A673 (cell line): ENCODE measurements at regions not wholly inside any gene's neighbourhood (a gene's known extent, or its start where the extent isn't known, plus 50 kb on each side); places are given as distances from the start of the nearest gene placed in this dataset.

Experiments used
- BruUV-seq: library from RNA; stranded (reverse); fragments of 400-500 nt; replicated peaks from 2 replicates; lab custom pipeline; 2021; lab: Mats Ljungman, UMichigan
- CTCF ChIA-PET: fragments of 300-600 bp; sonication (Branson Sonifier 250); formaldehyde crosslinking; loops from one replicate; lab custom pipeline; 2022; ENCODE audit warnings: antibody characterized with exemption; lab: Charles Lee
- POLR2A ChIA-PET: fragments of 300-600 bp; sonication (Branson Sonifier 250); formaldehyde crosslinking; loops from one replicate; lab custom pipeline; 2022; ENCODE audit warnings: antibody characterized with exemption; ENCODE audit not compliant: low non-redundant PET; lab: Charles Lee
- DNase-seq: peaks from one replicate; pipeline ENCODE4 v3.0.0-alpha.2; 2015; ENCODE audit warnings: low spot score
- H3K27ac ChIP-seq: fragments of 200-600 bp; sonication (generic); 2 replicates; pipeline ENCODE4 v1.5.1; 2016; ENCODE audit warnings: mixed run types, low read depth, mild to moderate bottlenecking, mixed read lengths, antibody characterized with exemption, low read length; ENCODE audit not compliant: poor library complexity, severe bottlenecking
- H3K27me3 ChIP-seq: fragments of 200-600 bp; sonication (generic); replicated peaks from 2 replicates; pipeline ENCODE4 v1.6.1; 2017; ENCODE audit warnings: mixed run types, low read depth, mild to moderate bottlenecking, mixed read lengths, antibody characterized with exemption, low read length; ENCODE audit not compliant: insufficient read depth, poor library complexity
- H3K36me3 ChIP-seq: fragments of 200-600 bp; sonication (generic); 2 replicates; pipeline ENCODE4 v1.6.1; 2016; ENCODE audit warnings: mixed run types, mild to moderate bottlenecking, mixed read lengths, antibody characterized with exemption, low read length; ENCODE audit not compliant: insufficient read depth, poor library complexity, severe bottlenecking
- H3K4me1 ChIP-seq: fragments of 200-600 bp; sonication (generic); 2 replicates; pipeline ENCODE4 v1.6.1; 2017; ENCODE audit warnings: mixed run types, mild to moderate bottlenecking, mixed read lengths, antibody characterized with exemption, low read length; ENCODE audit not compliant: insufficient read depth, poor library complexity, severe bottlenecking
- H3K4me3 ChIP-seq: fragments of 200-600 bp; sonication (generic); 2 replicates; pipeline ENCODE4 v1.5.1; 2016; ENCODE audit warnings: low read depth, mixed run types, mild to moderate bottlenecking, mixed read lengths, low read length; ENCODE audit not compliant: poor library complexity, severe bottlenecking
- H3K9me3 ChIP-seq: fragments of 200-600 bp; sonication (generic); 2 replicates; pipeline ENCODE4 v1.6.1; 2016; ENCODE audit warnings: mixed run types, low read depth, mild to moderate bottlenecking, mixed read lengths, antibody characterized with exemption, low read length; ENCODE audit not compliant: poor library complexity, severe bottlenecking
- EZH2 ChIP-seq: fragments of 200-600 bp; sonication (generic); IDR thresholded peaks from 2 replicates; pipeline ENCODE4 v1.6.1; 2017; ENCODE audit warnings: borderline replicate concordance, low read depth, mild to moderate bottlenecking, mixed read lengths, antibody characterized with exemption, low read length; ENCODE audit not compliant: poor library complexity, severe bottlenecking
- intact Hi-C: fragments of 100-400 bp; cut with micrococcal nuclease; formaldehyde crosslinking; loops from one replicate; pipeline ENCODE4 v1.10.0; 2022; ENCODE audit not compliant: unreplicated experiment
- TF ChIP-seq, protein P1 (sequence below): fragments of 300-800, 200-600 bp; sonication (generic); conservative IDR thresholded peaks from 2 replicates; pipeline ENCODE4 v1.5.1; 2017; ENCODE audit warnings: low read depth, mild to moderate bottlenecking, antibody characterized with exemption, low read length, moderate library complexity, mixed read lengths

DNA sequence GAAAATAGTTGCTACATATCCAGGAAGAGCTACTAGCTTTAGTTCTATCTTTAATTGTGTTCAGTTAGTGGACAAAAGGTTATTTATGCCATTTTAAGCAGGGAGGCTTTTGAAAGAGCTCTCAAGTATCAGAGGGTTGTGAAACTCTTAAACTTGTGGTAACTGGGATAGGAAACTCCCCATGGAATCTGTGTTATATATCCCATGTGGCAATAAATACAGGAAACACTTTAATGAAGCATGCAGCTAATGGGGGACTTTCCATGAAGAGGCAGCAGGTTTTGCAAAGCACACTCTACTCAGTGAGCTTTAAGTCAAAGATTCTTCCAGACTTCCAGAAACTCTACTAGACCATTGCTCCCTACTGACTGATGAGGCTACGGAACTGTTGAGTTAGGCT is 805.0 kb upstream of the C9orf72 start:
- Histone ChIP-seq H3K4me3 (no peak overlapping the region), H3K27me3 (peaks cover 6% of the 10 kb centered on the region), H3K4me1 (peaks cover 24% of the 10 kb centered on the region), H3K27ac (no peak overlapping the region), H3K9me3 (no peaks in the 10 kb centered on the region), H3K36me3 (no peaks in the 10 kb centered on the region)
- peak; percentile 93 for DNase-seq
- no TSS peak for BruUV-seq
- ChIA-PET CTCF (no interaction called here), POLR2A (no interaction called here)
- intact Hi-C loops = no loop called here
- TF ChIP-seq, protein P1, sequence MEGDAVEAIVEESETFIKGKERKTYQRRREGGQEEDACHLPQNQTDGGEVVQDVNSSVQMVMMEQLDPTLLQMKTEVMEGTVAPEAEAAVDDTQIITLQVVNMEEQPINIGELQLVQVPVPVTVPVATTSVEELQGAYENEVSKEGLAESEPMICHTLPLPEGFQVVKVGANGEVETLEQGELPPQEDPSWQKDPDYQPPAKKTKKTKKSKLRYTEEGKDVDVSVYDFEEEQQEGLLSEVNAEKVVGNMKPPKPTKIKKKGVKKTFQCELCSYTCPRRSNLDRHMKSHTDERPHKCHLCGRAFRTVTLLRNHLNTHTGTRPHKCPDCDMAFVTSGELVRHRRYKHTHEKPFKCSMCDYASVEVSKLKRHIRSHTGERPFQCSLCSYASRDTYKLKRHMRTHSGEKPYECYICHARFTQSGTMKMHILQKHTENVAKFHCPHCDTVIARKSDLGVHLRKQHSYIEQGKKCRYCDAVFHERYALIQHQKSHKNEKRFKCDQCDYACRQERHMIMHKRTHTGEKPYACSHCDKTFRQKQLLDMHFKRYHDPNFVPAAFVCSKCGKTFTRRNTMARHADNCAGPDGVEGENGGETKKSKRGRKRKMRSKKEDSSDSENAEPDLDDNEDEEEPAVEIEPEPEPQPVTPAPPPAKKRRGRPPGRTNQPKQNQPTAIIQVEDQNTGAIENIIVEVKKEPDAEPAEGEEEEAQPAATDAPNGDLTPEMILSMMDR = no peak
- no peak for TF ChIP-seq EZH2

DNA sequence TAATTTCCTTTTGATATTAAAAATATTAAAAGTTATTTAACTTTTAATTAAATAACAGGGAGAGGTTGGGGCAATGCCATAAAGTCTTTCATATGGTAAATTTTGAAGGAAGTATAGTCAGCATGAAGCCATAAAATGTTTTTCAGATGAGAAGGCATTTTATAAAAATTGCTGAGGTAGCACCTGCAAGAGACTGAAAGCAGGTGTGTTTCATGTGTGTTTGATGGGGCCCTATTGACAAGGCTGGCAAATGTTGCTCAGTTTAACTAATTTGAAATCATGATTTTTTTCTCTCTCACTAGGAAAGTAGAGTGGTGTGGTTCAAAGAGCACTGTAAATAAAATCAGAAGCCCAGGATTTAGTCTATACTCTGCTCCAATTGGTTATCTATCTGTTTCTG is 805.8 kb upstream of the C9orf72 start:
- ChIA-PET CTCF (no interaction called here), POLR2A (no interaction called here)
- Histone ChIP-seq H3K27ac (no peak overlapping the region), H3K27me3 (peaks cover 6% of the 10 kb centered on the region), H3K9me3 (no peaks in the 10 kb centered on the region), H3K36me3 (no peaks in the 10 kb centered on the region), H3K4me3 (no peak overlapping the region), H3K4me1 (peaks cover 29% of the 10 kb centered on the region)
- DNase-seq = no peak
- TF ChIP-seq, protein P1 = no peak
- TF ChIP-seq EZH2 = no peak
- BruUV-seq = no TSS peak
- intact Hi-C loops = no loop called here

GRCh38 chr9:28389411-28389810 is 816.1 kb upstream of the C9orf72 start:
- Histone ChIP-seq H3K36me3 (no peaks in the 10 kb centered on the region), H3K4me3 (no peak overlapping the region), H3K27ac (no peak overlapping the region), H3K27me3 (no peaks in the 10 kb centered on the region), H3K9me3 (no peaks in the 10 kb centered on the region), H3K4me1 (no peaks in the 10 kb centered on the region)
- CTCF ChIA-PET = no interaction called here
- BruUV-seq = no TSS peak
- no peak for TF ChIP-seq EZH2
- TF ChIP-seq, protein P1 = no peak
- intact Hi-C loops = no loop called here
- no peak for DNase-seq
- POLR2A ChIA-PET = no interaction called here
